NB4 (cell line): ENCODE measurements at regions not wholly inside any gene's neighbourhood (a gene's known extent, or its start where the extent isn't known, plus 50 kb on each side); places are given as distances from the start of the nearest gene placed in this dataset.

Experiments used
- DNase-seq: peaks from one replicate; pipeline ENCODE4 v3.0.0; 2010; ENCODE audit warnings: low read depth
- H3K4me3 ChIP-seq: one replicate; pipeline ENCODE4 v1.5.1; 2011; ENCODE audit warnings: mild to moderate bottlenecking, low read depth, low read length, moderate library complexity
- MYC ChIP-seq: IDR thresholded peaks from 2 replicates; pipeline ENCODE4 v1.6.1; 2011; ENCODE audit warnings: low read depth, low read length
- POLR2A ChIP-seq: IDR thresholded peaks from 2 replicates; pipeline ENCODE4 v1.6.1; 2011; ENCODE audit warnings: mild to moderate bottlenecking; ENCODE audit not compliant: insufficient read length; ENCODE audit errors: extremely low read depth
- TF ChIP-seq, protein P1 (sequence below): IDR thresholded peaks from one replicate; pipeline ENCODE4 v1.5.1; 2012; ENCODE audit warnings: low read depth, low read length
- TF ChIP-seq, protein P2 (sequence below): IDR thresholded peaks from 2 replicates; pipeline ENCODE4 v1.6.1; 2011; ENCODE audit warnings: low read depth, low read length

DNA sequence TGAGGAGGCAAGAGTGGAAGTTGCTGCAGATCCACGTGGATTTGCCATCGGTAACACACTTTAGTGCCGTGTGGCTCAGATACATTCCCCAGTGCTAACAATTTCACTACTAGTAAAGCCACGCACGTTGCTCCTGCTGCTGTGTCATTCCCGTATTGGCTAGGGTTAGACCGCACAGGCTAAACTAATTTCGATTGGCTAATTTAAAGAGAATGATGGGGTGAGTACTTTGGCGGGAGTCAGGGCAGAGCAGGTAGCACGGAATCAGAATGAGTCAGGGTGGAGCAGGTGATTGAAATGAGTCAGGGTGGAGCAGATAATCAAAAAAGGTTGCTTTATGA lies 1337.5 kb downstream of the FSTL5 start:
- TF ChIP-seq, protein P1, sequence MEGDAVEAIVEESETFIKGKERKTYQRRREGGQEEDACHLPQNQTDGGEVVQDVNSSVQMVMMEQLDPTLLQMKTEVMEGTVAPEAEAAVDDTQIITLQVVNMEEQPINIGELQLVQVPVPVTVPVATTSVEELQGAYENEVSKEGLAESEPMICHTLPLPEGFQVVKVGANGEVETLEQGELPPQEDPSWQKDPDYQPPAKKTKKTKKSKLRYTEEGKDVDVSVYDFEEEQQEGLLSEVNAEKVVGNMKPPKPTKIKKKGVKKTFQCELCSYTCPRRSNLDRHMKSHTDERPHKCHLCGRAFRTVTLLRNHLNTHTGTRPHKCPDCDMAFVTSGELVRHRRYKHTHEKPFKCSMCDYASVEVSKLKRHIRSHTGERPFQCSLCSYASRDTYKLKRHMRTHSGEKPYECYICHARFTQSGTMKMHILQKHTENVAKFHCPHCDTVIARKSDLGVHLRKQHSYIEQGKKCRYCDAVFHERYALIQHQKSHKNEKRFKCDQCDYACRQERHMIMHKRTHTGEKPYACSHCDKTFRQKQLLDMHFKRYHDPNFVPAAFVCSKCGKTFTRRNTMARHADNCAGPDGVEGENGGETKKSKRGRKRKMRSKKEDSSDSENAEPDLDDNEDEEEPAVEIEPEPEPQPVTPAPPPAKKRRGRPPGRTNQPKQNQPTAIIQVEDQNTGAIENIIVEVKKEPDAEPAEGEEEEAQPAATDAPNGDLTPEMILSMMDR = no peak
- TF ChIP-seq POLR2A = no peak
- TF ChIP-seq, protein P2, sequence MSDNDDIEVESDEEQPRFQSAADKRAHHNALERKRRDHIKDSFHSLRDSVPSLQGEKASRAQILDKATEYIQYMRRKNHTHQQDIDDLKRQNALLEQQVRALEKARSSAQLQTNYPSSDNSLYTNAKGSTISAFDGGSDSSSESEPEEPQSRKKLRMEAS = no peak
- TF ChIP-seq MYC = no peak
- no peak for DNase-seq
- H3K4me3 ChIP-seq = no peak overlapping the region

DNA sequence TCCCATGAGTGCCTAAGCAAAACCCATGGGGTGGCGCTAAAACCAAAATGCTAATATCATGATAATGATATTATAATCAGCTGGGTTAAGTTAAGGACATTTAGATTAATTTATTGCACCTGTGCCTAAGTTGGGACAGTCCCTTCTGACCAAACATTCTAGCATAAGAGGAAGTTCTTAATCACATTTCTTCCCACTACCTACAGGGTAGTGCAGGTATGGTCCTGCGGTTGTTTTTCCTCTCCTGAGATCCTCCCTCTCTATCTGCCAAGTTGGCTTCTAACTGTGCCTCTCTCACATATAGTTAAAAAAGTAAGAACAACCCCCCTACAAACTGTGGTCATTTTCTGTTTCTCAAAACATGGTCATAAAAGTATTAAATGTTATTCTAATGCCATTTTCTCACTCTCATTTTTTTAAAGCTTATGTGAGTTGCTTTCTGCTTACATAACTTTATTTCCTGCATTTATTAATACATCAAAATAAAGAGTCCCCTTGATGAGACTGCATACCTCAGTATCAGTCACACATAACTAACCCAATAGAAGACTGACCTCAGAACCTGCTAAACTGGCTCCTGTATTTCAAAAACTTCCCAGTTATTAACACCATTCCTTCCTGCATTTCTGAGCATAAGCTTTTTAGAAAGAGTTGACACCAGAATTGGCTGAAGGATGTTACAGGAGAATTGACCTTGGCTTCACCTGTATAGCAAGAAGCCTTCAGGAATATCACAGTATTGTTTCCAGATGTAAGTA lies 1332.5 kb downstream of the FSTL5 start:
- no peak overlapping the region for H3K4me3 ChIP-seq
- no peak for DNase-seq
- TF ChIP-seq, protein P1 = no peak
- TF ChIP-seq, protein P2 = no peak
- no peak for TF ChIP-seq POLR2A
- TF ChIP-seq MYC = no peak

DNA sequence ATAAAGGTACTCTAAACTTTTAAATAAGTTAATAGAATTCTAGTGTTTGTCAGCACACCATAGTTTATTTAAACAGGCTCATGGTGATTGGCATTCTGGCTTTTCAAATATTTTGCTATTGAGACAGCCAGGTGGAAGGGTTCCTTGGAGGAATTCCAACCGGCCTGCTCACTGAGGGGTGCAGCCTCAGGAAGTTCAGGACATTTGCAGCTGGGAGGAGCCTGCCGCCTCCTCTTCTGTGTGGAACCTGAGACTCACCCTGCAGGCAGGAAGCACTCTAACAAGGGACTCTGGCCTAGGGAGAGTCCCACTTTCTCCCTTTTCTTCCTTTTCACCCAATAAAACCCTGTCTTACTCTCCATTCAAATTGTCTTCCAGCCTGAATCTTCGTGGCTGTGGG lies 1328.0 kb downstream of the FSTL5 start:
- no peak for DNase-seq
- no peak overlapping the region for H3K4me3 ChIP-seq
- TF ChIP-seq POLR2A = no peak
- TF ChIP-seq, protein P2 = no peak
- TF ChIP-seq MYC = no peak
- TF ChIP-seq, protein P1 = no peak

DNA sequence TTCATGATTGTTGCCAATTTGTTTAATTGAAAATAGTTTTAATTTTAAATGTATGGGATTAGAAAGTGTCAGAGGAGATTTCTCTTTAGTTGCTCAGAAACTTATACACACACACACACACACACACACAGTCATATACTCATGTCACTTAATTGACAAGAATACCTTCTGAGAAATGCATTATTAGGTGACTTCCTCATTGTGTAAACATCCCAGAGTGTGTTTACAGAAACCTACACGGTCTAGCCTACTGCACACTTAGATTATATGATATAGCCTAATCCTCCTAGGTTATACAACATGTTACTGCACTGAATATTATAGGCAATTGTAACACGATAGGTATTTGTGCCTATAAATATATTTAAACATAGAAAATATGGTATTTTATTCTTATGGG lies 1327.4 kb downstream of the FSTL5 start:
- no peak overlapping the region for H3K4me3 ChIP-seq
- TF ChIP-seq, protein P2 = no peak
- no peak for TF ChIP-seq POLR2A
- TF ChIP-seq, protein P1 = no peak
- TF ChIP-seq MYC = no peak
- DNase-seq = no peak

DNA sequence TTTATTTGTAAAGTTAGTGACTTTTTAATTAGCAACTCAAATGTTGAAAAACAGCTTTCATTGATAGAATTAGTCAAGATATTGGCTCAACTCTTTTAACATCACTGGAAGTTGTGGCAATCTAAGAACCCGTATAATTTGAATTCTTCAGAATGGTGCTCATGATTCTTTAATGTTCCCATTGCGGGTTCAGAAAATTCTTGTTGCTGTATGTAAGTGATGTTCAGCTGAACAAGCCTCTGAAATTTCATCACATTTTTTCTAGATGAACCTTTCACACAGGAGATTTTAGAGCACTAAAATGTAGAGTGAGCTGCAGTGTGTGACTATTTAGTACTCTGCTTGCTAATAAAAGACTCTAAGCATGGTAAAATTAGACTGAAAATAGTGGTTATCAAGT lies 1317.7 kb downstream of the FSTL5 start:
- H3K4me3 ChIP-seq = no peak overlapping the region
- no peak for TF ChIP-seq POLR2A
- TF ChIP-seq, protein P2 = no peak
- TF ChIP-seq MYC = no peak
- TF ChIP-seq, protein P1 = no peak
- DNase-seq = no peak
